ENCODE measurements at regions not wholly inside any gene's neighbourhood (a gene's known extent, or its start where the extent isn't known, plus 50 kb on each side); places are given as distances from the start of the nearest gene placed in this dataset.

GRCh38 chr2:74072565-74072964 lies 75.1 kb downstream of the BOLA3 start:
- WGBS (ENCODE audit: low lambda C conversion rate) = 91% methylated on average over 1 of the region's 1 CpG
- Histone ChIP-seq H3K4me1 (ENCODE audit: control insufficient read depth in 1 of 2, insufficient read depth in 2 of 2, low read depth in 1 of 2, low read length in 1 of 2) (peaks cover 0 to 2% of the 10 kb centered on the region in 2 experiments; a peak in 2 of 4 replicates), H3K36me3 (replicated peaks in 1 of 2; ENCODE audit: control insufficient read depth in 1 of 2, insufficient read depth in 2 of 2, low read length in 1 of 2) (peaks cover 0 to 15% of the 10 kb centered on the region in 2 experiments), H3K27me3 (ENCODE audit: insufficient read depth) (no peaks in the 10 kb centered on the region), H3K4me3 (ENCODE audit: low read depth in 2 of 2, low read length in 1 of 2) (no peak overlapping the region), H3K4me2 (no peak overlapping the region), H3K27ac (ENCODE audit: low read depth in 2 of 2, low read length in 1 of 2) (no peak overlapping the region), H3K9me2 (no peaks in the 10 kb centered on the region), H3F3A (replicated peaks; ENCODE audit: insufficient read depth) (no peaks in the 10 kb centered on the region), H3K79me2 (ENCODE audit: insufficient read depth) (no peaks in the 10 kb centered on the region), H2AFZ (ENCODE audit: low read depth) (no peak overlapping the region), H4K20me1 (ENCODE audit: insufficient read depth) (no peaks in the 10 kb centered on the region), H3K9ac (no peak overlapping the region), H3K9me3 (no peaks in the 10 kb centered on the region)
- POLR2A ChIA-PET = no interaction called here
- CTCF ChIA-PET = no interaction called here
- TF ChIP-seq TEAD4 (IDR thresholded peaks at IDR 0.05; ENCODE audit: borderline replicate concordance, insufficient read depth) = no peak
- TF ChIP-seq CHD2 (IDR thresholded peaks at IDR 0.05; ENCODE audit: low read length, partially characterized antibody) = no peak
- TF ChIP-seq MEF2A (IDR thresholded peaks at IDR 0.05; ENCODE audit: borderline replicate concordance, low read depth) = no peak
- TF ChIP-seq NRF1 (IDR thresholded peaks at IDR 0.05; ENCODE audit: low read depth, low read length) = no peak
- TF ChIP-seq NFIC (IDR thresholded peaks at IDR 0.05; ENCODE audit: borderline replicate concordance) = no peak
- no peak for TF ChIP-seq GABPA (IDR thresholded peaks at IDR 0.05; ENCODE audit: low read depth)
- TF ChIP-seq EP300 (IDR thresholded peaks at IDR 0.05; ENCODE audit: borderline replicate concordance in 1 of 2, low read depth in 1 of 2, low read length in 1 of 2) = no peak
- no peak for TF ChIP-seq FOXM1 (IDR thresholded peaks at IDR 0.05; ENCODE audit: low read depth)
- no peak for DNase-seq

- WGBS (ENCODE audit: low lambda C conversion rate) = 86% methylated on average over 4 of the region's 4 CpGs
Observed at GRCh38 chr2:74074487-74074886, 73.2 kb downstream of the BOLA3 start.

More at GRCh38 chr2:74074487-74074886, 73.2 kb downstream of the BOLA3 start:
- ChIA-PET POLR2A (no interaction called here), CTCF (no interaction called here)
- no peaks in the 10 kb centered on the region for H4K20me1 ChIP-seq (ENCODE audit: insufficient read depth)
- no peak for DNase-seq
- H3K4me1 ChIP-seq (ENCODE audit: control insufficient read depth in 1 of 2, insufficient read depth in 2 of 2, low read depth in 1 of 2, low read length in 1 of 2) = peaks cover 0 to 2% of the 10 kb centered on the region in 2 experiments; a peak in 2 of 4 replicates
- H3K4me3 ChIP-seq (ENCODE audit: low read depth in 2 of 2, low read length in 1 of 2) = no peak overlapping the region
- H3K27ac ChIP-seq (ENCODE audit: low read depth in 2 of 2, low read length in 1 of 2) = no peak overlapping the region
- peaks cover 0 to 17% of the 10 kb centered on the region in 2 experiments for H3K36me3 ChIP-seq (replicated peaks in 1 of 2; ENCODE audit: control insufficient read depth in 1 of 2, insufficient read depth in 2 of 2, low read length in 1 of 2)
- H3K9me3 ChIP-seq = no peaks in the 10 kb centered on the region
- no peaks in the 10 kb centered on the region for H3K79me2 ChIP-seq (ENCODE audit: insufficient read depth)
- no peak overlapping the region for H3K9ac ChIP-seq
- H3K4me2 ChIP-seq = no peak overlapping the region
- H2AFZ ChIP-seq (ENCODE audit: low read depth) = no peak overlapping the region
- no peak for TF ChIP-seq TCF12 (IDR thresholded peaks at IDR 0.05)
- TF ChIP-seq RXRA (IDR thresholded peaks at IDR 0.05; ENCODE audit: borderline replicate concordance, low read depth) = no peak
- no peak for TF ChIP-seq NFIC (IDR thresholded peaks at IDR 0.05; ENCODE audit: borderline replicate concordance)
- no peak for TF ChIP-seq FOXJ3 (CRISPR knock-in tag; IDR thresholded peaks at IDR 0.05)
- TF ChIP-seq FOSL2 (IDR thresholded peaks at IDR 0.05; ENCODE audit: borderline replicate concordance, low read depth) = no peak
- no peak for TF ChIP-seq JUND (IDR thresholded peaks at IDR 0.05)
- TF ChIP-seq EP300 (IDR thresholded peaks at IDR 0.05; ENCODE audit: borderline replicate concordance in 1 of 2, low read depth in 1 of 2, low read length in 1 of 2) = no peak
- no peak for TF ChIP-seq USF2 (IDR thresholded peaks at IDR 0.05; ENCODE audit: borderline replicate concordance, low read depth, low read length)
- TF ChIP-seq RFX5 (IDR thresholded peaks at IDR 0.05; ENCODE audit: low read length) = no peak
- TF ChIP-seq POLR2AphosphoS5 (IDR thresholded peaks at IDR 0.05; ENCODE audit: low read depth, low read length) = no peak
- no peak for TF ChIP-seq FOXM1 (IDR thresholded peaks at IDR 0.05; ENCODE audit: low read depth)
- no peak for TF ChIP-seq EZH2phosphoT487 (IDR thresholded peaks at IDR 0.05; ENCODE audit: borderline replicate concordance, low read depth)
- TF ChIP-seq ZBTB33 (IDR thresholded peaks at IDR 0.05; ENCODE audit: borderline replicate concordance, low read depth) = no peak
- no peak for TF ChIP-seq IRF3 (IDR thresholded peaks at IDR 0.05; ENCODE audit: low read depth, low read length)
- no peak for TF ChIP-seq TEAD4 (IDR thresholded peaks at IDR 0.05; ENCODE audit: borderline replicate concordance, insufficient read depth)
- H3F3A ChIP-seq (replicated peaks; ENCODE audit: insufficient read depth) = no peaks in the 10 kb centered on the region
- H3K9me2 ChIP-seq = no peaks in the 10 kb centered on the region
- H3K27me3 ChIP-seq (ENCODE audit: insufficient read depth) = no peaks in the 10 kb centered on the region

Data from SK-N-SH (cell line).